Tibial artery (tissue), 4 donors: ENCODE measurements at regions not wholly inside any gene's neighbourhood (a gene's known extent, or its start where the extent isn't known, plus 50 kb on each side); places are given as distances from the start of the nearest gene placed in this dataset.

Source experiments
- DNase-seq, 2 donors: peaks; one replicate each; pipeline ENCODE4 v3.0.0-alpha.2; 2019
- H3K27ac ChIP-seq, 2 donors: fragments of 200-600 bp; sonication (generic) in 1 of 2; 1 replicate in 1 of 2; 2 replicates in 1 of 2; pipeline ENCODE4 v1.5.1; 2018 to 2019; ENCODE audit warnings: mild to moderate bottlenecking in 1 of 2
- H3K27me3 ChIP-seq, 2 donors: fragments of 200-600 bp; sonication (generic) in 1 of 2; one replicate each; pipeline versions ENCODE4 v1.5.1 to v1.6.0; 2016 to 2019
- H3K36me3 ChIP-seq, 3 donors: fragments of 200-600 bp; sonication (generic) in 2 of 3; one replicate each; pipeline ENCODE4 v1.5.1; 2016 to 2019; ENCODE audit warnings: mild to moderate bottlenecking in 2 of 3
- H3K4me1 ChIP-seq, 4 donors: fragments of 200-600 bp; sonication (generic) in 2 of 4; 1 replicate in 3 of 4; 2 replicates in 1 of 4; pipeline ENCODE4 v1.5.1; 2016 to 2019
- H3K4me3 ChIP-seq, 2 donors: fragments of 200-600 bp; sonication (generic) in 1 of 2; 1 replicate in 1 of 2; 2 replicates in 1 of 2; pipeline ENCODE4 v1.5.1; 2018 to 2019; ENCODE audit warnings: mild to moderate bottlenecking in 2 of 2
- H3K9me3 ChIP-seq, 3 donors: fragments of 200-600 bp; sonication (generic) in 1 of 3; one replicate each; pipeline ENCODE4 v1.5.1; 2016 to 2019
- CTCF ChIP-seq, 2 experiments: fragments of 200-600 bp in 1 of 2; fragments of 450-650 bp in 1 of 2; IDR thresholded peaks; one replicate each; pipeline ENCODE4 v1.5.1; 2017 to 2019; ENCODE audit warnings: antibody characterized with exemption in 2 of 2, mild to moderate bottlenecking in 1 of 2, moderate library complexity in 1 of 2
- intact Hi-C: fragments of 100-400 bp; cut with DNase I; formaldehyde crosslinking; loops from one replicate; pipeline ENCODE4 v1.15.0; 2023; ENCODE audit warnings: low total_unique reads

GRCh38 chr2:46239175-46239846 is 57.9 kb upstream of the EPAS1 start:
- H3K4me3 ChIP-seq = no peak overlapping the region
- intact Hi-C loops = loop anchor here (10.0 kb wide), 1 partner anchor 55 kb away; the partner anchor contains the start of gene EPAS1
- DNase-seq = no peak
- no peak overlapping the region for H3K27ac ChIP-seq
- H3K4me1 ChIP-seq = no peaks in the 10 kb centered on the region
- TF ChIP-seq CTCF (IDR thresholded peaks at IDR 0.05) = no peak
- H3K9me3 ChIP-seq = no peaks in the 10 kb centered on the region
- H3K36me3 ChIP-seq = no peaks in the 10 kb centered on the region
- no peaks in the 10 kb centered on the region for H3K27me3 ChIP-seq

GRCh38 chr2:46239847-46240181 is 57.4 kb upstream of the EPAS1 start:
- no peak for TF ChIP-seq CTCF (IDR thresholded peaks at IDR 0.05)
- Histone ChIP-seq H3K27ac (no peak overlapping the region), H3K36me3 (no peaks in the 10 kb centered on the region), H3K4me3 (no peak overlapping the region), H3K27me3 (no peaks in the 10 kb centered on the region), H3K9me3 (no peaks in the 10 kb centered on the region), H3K4me1 (no peaks in the 10 kb centered on the region)
- DNase-seq = no peak
- intact Hi-C loops = loop anchor here (10.0 kb wide), 1 partner anchor 55 kb away; the partner anchor contains the start of gene EPAS1

GRCh38 chr2:46241344-46241743 is 55.9 kb upstream of the EPAS1 start:
- no peaks in the 10 kb centered on the region for H3K36me3 ChIP-seq
- H3K4me3 ChIP-seq = no peak overlapping the region
- intact Hi-C loops = no loop called here
- H3K4me1 ChIP-seq = no peaks in the 10 kb centered on the region
- no peaks in the 10 kb centered on the region for H3K9me3 ChIP-seq
- H3K27me3 ChIP-seq = no peaks in the 10 kb centered on the region
- no peak for DNase-seq
- TF ChIP-seq CTCF (IDR thresholded peaks at IDR 0.05) = no peak
- H3K27ac ChIP-seq = no peak overlapping the region

GRCh38 chr2:46245869-46246268 is 51.3 kb upstream of the EPAS1 start:
- intact Hi-C loops = no loop called here
- Histone ChIP-seq H3K4me3 (no peak overlapping the region), H3K27ac (no peak overlapping the region), H3K36me3 (no peaks in the 10 kb centered on the region), H3K27me3 (no peaks in the 10 kb centered on the region), H3K9me3 (no peaks in the 10 kb centered on the region), H3K4me1 (no peaks in the 10 kb centered on the region)
- DNase-seq = no peak
- TF ChIP-seq CTCF (IDR thresholded peaks at IDR 0.05) = no peak

- Histone ChIP-seq H3K9me3 (no peaks in the 10 kb centered on the region), H3K4me1 (no peaks in the 10 kb centered on the region), H3K27ac (no peak overlapping the region), H3K27me3 (no peaks in the 10 kb centered on the region), H3K36me3 (no peaks in the 10 kb centered on the region), H3K4me3 (no peak overlapping the region)
- DNase-seq = no peak
- no peak for TF ChIP-seq CTCF (IDR thresholded peaks at IDR 0.05)
- intact Hi-C loops = no loop called here
These were observed 50.4 kb upstream of the EPAS1 start for GRCh38 chr2:46246790-46247189.
